VCaP (cell line): ENCODE measurements at regions not wholly inside any gene's neighbourhood (a gene's known extent, or its start where the extent isn't known, plus 50 kb on each side); places are given as distances from the start of the nearest gene placed in this dataset.

ENCODE experiments used
- H3K27ac ChIP-seq: fragments of 450-650 bp; 2 replicates; pipeline ENCODE4 v1.5.1; 2017
- CTCF ChIP-seq: fragments of 450-650 bp; conservative IDR thresholded peaks from 2 replicates; pipeline ENCODE4 v1.5.1; 2017; ENCODE audit warnings: mild to moderate bottlenecking, moderate library complexity

GRCh38 chr18:55743736-55744135 is 155.7 kb upstream of the TCF4 start:
- no peak overlapping the region for H3K27ac ChIP-seq
- no peak for TF ChIP-seq CTCF

- no peak for TF ChIP-seq CTCF
- no peak overlapping the region for H3K27ac ChIP-seq
Measured at GRCh38 chr18:55743133-55743532, 155.1 kb upstream of the TCF4 start.

- no peak overlapping the region for H3K27ac ChIP-seq
- no peak for TF ChIP-seq CTCF
Measured at GRCh38 chr18:55739488-55739887, 151.5 kb upstream of the TCF4 start.

GRCh38 chr18:55738483-55739114 is 150.6 kb upstream of the TCF4 start:
- TF ChIP-seq CTCF, result no peak
- no peak overlapping the region for H3K27ac ChIP-seq

GRCh38 chr18:55737781-55738468 is 149.9 kb upstream of the TCF4 start:
- TF ChIP-seq CTCF, result no peak
- no peak overlapping the region for H3K27ac ChIP-seq

- no peak overlapping the region for H3K27ac ChIP-seq
- no peak for TF ChIP-seq CTCF
Measured at GRCh38 chr18:55737266-55737665, 149.3 kb upstream of the TCF4 start.

GRCh38 chr18:55735969-55736368 is 148.0 kb upstream of the TCF4 start:
- no peak for TF ChIP-seq CTCF
- H3K27ac ChIP-seq, result no peak overlapping the region
